ENCODE measurements at regions not wholly inside any gene's neighbourhood (a gene's known extent, or its start where the extent isn't known, plus 50 kb on each side); places are given as distances from the start of the nearest gene placed in this dataset.

GRCh38 chr2:177148477-177149154 is 64.0 kb upstream of the HNRNPA3 start (continued):
- TF ChIP-seq ZNF800 (CRISPR knock-in tag; IDR thresholded peaks at IDR 0.05) = peak; percentile 90
- no peak for TF ChIP-seq NR2C2 (CRISPR knock-in tag; IDR thresholded peaks at IDR 0.05; ENCODE audit: borderline replicate concordance)
- peak; percentile 61; the same call in 1 of the 2 replicates for TF ChIP-seq RAD21 (CRISPR knock-in tag; IDR thresholded peaks at IDR 0.05)
- peak; percentile 31; the same call in 1 of the 2 replicates for TF ChIP-seq ZNF331 (CRISPR knock-in tag; IDR thresholded peaks at IDR 0.05)
- 0 out of 2 replicates have a peak, but pooled peaks have one; percentile 82 for TF ChIP-seq AHR (CRISPR knock-in tag; IDR thresholded peaks at IDR 0.05)
- peak; percentile 25; the same call in 1 of the 2 replicates for TF ChIP-seq ETV5 (CRISPR knock-in tag; IDR thresholded peaks at IDR 0.05; ENCODE audit: borderline replicate concordance)
- 0 out of 2 replicates have a peak, but pooled peaks have one; percentile 57 for TF ChIP-seq ZNF580 (CRISPR knock-in tag; IDR thresholded peaks at IDR 0.05; ENCODE audit: borderline replicate concordance, low read depth)
- peak; percentile 59; the same call in 1 of the 2 replicates for TF ChIP-seq HDAC2 (CRISPR knock-in tag; IDR thresholded peaks at IDR 0.05)
- TF ChIP-seq HOMEZ (CRISPR knock-in tag; IDR thresholded peaks at IDR 0.05; ENCODE audit: low read depth) = 0 out of 2 replicates have a peak, but pooled peaks have one; percentile 18
- 0 out of 2 replicates have a peak, but pooled peaks have one; percentile 29 for TF ChIP-seq SAP130 (CRISPR knock-in tag; IDR thresholded peaks at IDR 0.05; ENCODE audit: low read depth)
- TF ChIP-seq ASH2L (IDR thresholded peaks at IDR 0.05; ENCODE audit: insufficient read length, low read depth, low read length) = peak; percentile 57
- TF ChIP-seq POGZ (CRISPR knock-in tag; IDR thresholded peaks at IDR 0.05) = 0 out of 2 replicates have a peak, but pooled peaks have one; percentile 10
- TF ChIP-seq UBTF (CRISPR knock-in tag; IDR thresholded peaks at IDR 0.05) = 0 out of 2 replicates have a peak, but pooled peaks have one; percentile 34
- no peak for TF ChIP-seq RBM22 (optimal IDR thresholded peaks at IDR 0.05; ENCODE audit: low read length)
- TF ChIP-seq GATAD1 (CRISPR knock-in tag; IDR thresholded peaks at IDR 0.05) = peak; percentile 22; the same call in 1 of the 2 replicates
- 0 out of 2 replicates have a peak, but pooled peaks have one; percentile 21 for TF ChIP-seq RXRB (CRISPR knock-in tag; IDR thresholded peaks at IDR 0.05; ENCODE audit: borderline replicate concordance)
- peak; percentile 29; the same call in 1 of the 2 replicates for TF ChIP-seq ONECUT2 (CRISPR knock-in tag; IDR thresholded peaks at IDR 0.05)
- 0 out of 2 replicates have a peak, but pooled peaks have one; percentile 45 for TF ChIP-seq ZBTB25 (CRISPR knock-in tag; IDR thresholded peaks at IDR 0.05)

Measured in HepG2 (cell line).